ENCODE measurements at regions not wholly inside any gene's neighbourhood (a gene's known extent, or its start where the extent isn't known, plus 50 kb on each side); places are given as distances from the start of the nearest gene placed in this dataset.
A peak's percentile ranks its signal among the peaks of the same experiment; 100 is the strongest.

DNA sequence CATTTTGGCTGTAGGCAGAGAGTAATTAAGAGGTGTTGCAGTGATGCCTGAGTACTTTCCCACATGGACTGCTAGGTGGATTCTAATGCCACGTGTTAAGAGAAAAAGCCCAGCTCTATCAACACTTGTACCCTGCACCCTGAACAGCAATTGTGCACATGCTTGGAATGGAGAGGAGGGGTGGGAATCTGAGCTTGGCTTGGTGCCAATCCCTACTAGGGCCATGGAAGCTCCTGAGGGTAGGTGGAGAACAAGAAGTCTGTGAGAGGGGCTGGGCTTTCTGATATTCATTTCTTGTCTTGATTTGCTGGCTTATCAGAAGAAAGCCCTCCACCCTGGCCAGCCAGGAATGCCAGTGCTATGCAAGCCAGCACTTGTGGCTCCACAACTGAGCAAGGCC is 292.2 kb downstream of the KCNS3 start:
- Histone ChIP-seq H3K27ac (ENCODE audit: low read depth, low read length, poor library complexity, severe bottlenecking) (peak overlapping the region; percentile 50), H3K4me3 (ENCODE audit: low read depth, low read length, poor library complexity, severe bottlenecking) (no peak overlapping the region), H3K27me3 (replicated peaks; ENCODE audit: insufficient read depth, low read depth, low read length, poor library complexity) (no peaks in the 10 kb centered on the region), H3K36me3 (ENCODE audit: insufficient read depth, low read length, poor library complexity, severe bottlenecking) (no peaks in the 10 kb centered on the region), H3K9me3 (ENCODE audit: low read depth, low read length, poor library complexity, severe bottlenecking) (no peaks in the 10 kb centered on the region), H3K4me1 (ENCODE audit: insufficient read depth, low read length, poor library complexity, severe bottlenecking) (peaks cover 40% of the 10 kb centered on the region)
- POLR2A ChIA-PET (ENCODE audit: low non-redundant PET), result no interaction called here
- TF ChIP-seq, protein P1, sequence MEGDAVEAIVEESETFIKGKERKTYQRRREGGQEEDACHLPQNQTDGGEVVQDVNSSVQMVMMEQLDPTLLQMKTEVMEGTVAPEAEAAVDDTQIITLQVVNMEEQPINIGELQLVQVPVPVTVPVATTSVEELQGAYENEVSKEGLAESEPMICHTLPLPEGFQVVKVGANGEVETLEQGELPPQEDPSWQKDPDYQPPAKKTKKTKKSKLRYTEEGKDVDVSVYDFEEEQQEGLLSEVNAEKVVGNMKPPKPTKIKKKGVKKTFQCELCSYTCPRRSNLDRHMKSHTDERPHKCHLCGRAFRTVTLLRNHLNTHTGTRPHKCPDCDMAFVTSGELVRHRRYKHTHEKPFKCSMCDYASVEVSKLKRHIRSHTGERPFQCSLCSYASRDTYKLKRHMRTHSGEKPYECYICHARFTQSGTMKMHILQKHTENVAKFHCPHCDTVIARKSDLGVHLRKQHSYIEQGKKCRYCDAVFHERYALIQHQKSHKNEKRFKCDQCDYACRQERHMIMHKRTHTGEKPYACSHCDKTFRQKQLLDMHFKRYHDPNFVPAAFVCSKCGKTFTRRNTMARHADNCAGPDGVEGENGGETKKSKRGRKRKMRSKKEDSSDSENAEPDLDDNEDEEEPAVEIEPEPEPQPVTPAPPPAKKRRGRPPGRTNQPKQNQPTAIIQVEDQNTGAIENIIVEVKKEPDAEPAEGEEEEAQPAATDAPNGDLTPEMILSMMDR (conservative IDR thresholded peaks at IDR 0.05; ENCODE audit: low read depth, low read length), result no peak
- TF ChIP-seq EZH2 (IDR thresholded peaks at IDR 0.05; ENCODE audit: borderline replicate concordance, low read depth, low read length, poor library complexity, severe bottlenecking), result no peak
- intact Hi-C loops (cut with micrococcal nuclease; ENCODE audit: unreplicated experiment), result loop anchor here (5.0 to 10.0 kb wide), 3 partner anchors 207 to 696 kb away; partner anchors contain the start of gene KCNS3
- CTCF ChIA-PET, result no interaction called here
- DNase-seq (ENCODE audit: low spot score), result no peak
- BruUV-seq (replicated peaks), result no TSS peak

DNA sequence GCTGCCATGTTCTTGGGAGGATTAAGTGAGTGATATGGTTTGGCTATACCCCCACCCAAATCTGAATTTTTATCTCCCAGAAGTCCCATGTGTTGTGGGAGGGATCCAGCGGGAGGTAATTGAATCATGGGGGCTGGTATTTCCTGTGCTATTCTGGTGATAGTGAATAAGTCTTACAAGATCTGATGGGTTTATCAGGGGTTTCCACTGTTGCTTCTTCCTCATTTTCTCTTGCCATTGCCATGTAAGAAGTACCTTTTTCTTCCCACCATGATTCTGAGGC is 291.4 kb downstream of the KCNS3 start:
- peaks cover 40% of the 10 kb centered on the region for H3K4me1 ChIP-seq (ENCODE audit: insufficient read depth, low read length, poor library complexity, severe bottlenecking)
- H3K36me3 ChIP-seq (ENCODE audit: insufficient read depth, low read length, poor library complexity, severe bottlenecking), result no peaks in the 10 kb centered on the region
- no peaks in the 10 kb centered on the region for H3K27me3 ChIP-seq (replicated peaks; ENCODE audit: insufficient read depth, low read depth, low read length, poor library complexity)
- H3K9me3 ChIP-seq (ENCODE audit: low read depth, low read length, poor library complexity, severe bottlenecking), result no peaks in the 10 kb centered on the region
- no TSS peak for BruUV-seq (replicated peaks)
- TF ChIP-seq, protein P1 (conservative IDR thresholded peaks at IDR 0.05; ENCODE audit: low read depth, low read length), result no peak
- no peak for TF ChIP-seq EZH2 (IDR thresholded peaks at IDR 0.05; ENCODE audit: borderline replicate concordance, low read depth, low read length, poor library complexity, severe bottlenecking)
- peak; percentile 78 for DNase-seq (ENCODE audit: low spot score)
- H3K4me3 ChIP-seq (ENCODE audit: low read depth, low read length, poor library complexity, severe bottlenecking), result no peak overlapping the region
- H3K27ac ChIP-seq (ENCODE audit: low read depth, low read length, poor library complexity, severe bottlenecking), result peak overlapping the region; percentile 50
- CTCF ChIA-PET, result no interaction called here
- POLR2A ChIA-PET (ENCODE audit: low non-redundant PET), result no interaction called here
- intact Hi-C loops (cut with micrococcal nuclease; ENCODE audit: unreplicated experiment), result loop anchor here (5.0 to 10.0 kb wide), 3 partner anchors 207 to 695 kb away; partner anchors contain the start of gene KCNS3

DNA sequence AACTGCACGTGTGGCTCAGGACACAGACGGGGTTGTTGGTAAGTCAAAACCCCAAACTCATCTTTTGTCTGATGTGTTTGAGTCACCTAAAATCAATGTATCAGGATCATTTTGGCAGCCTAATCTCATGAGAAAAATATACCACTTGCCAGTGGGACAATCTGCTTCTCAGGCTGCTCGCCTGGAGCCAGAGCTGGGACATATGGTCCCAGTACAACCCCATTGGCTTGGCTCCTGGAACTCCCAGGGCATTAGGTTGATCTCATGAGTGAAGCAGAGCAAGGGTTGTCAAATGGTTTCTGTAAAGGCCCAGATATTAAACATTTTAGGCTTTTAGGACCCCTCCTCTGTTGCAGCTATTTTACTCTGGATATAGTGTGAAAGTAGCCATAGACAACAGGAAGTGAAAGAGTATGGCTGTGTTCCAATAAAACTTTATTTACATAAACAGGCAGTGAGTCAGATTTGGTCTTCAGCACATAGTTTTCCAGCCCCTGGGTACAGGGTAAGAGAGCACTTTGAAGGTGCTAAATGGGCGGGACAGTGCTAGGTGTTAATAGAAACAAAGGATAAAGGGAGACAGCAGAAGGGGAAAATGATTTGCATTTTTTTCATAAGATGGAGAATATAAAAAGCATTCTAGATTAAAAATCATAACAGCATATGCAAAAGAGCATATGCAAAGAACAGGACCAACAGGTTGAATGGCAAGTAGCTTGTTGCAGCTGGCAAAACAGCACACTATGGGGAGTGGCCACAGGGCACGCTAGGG is 290.8 kb downstream of the KCNS3 start:
- Histone ChIP-seq H3K9me3 (ENCODE audit: low read depth, low read length, poor library complexity, severe bottlenecking) (no peaks in the 10 kb centered on the region), H3K4me3 (ENCODE audit: low read depth, low read length, poor library complexity, severe bottlenecking) (no peak overlapping the region), H3K27ac (ENCODE audit: low read depth, low read length, poor library complexity, severe bottlenecking) (no peak overlapping the region), H3K27me3 (replicated peaks; ENCODE audit: insufficient read depth, low read depth, low read length, poor library complexity) (no peaks in the 10 kb centered on the region), H3K36me3 (ENCODE audit: insufficient read depth, low read length, poor library complexity, severe bottlenecking) (no peaks in the 10 kb centered on the region), H3K4me1 (ENCODE audit: insufficient read depth, low read length, poor library complexity, severe bottlenecking) (peaks cover 40% of the 10 kb centered on the region)
- no peak for TF ChIP-seq EZH2 (IDR thresholded peaks at IDR 0.05; ENCODE audit: borderline replicate concordance, low read depth, low read length, poor library complexity, severe bottlenecking)
- TF ChIP-seq, protein P1 (conservative IDR thresholded peaks at IDR 0.05; ENCODE audit: low read depth, low read length), result no peak
- POLR2A ChIA-PET (ENCODE audit: low non-redundant PET), result no interaction called here
- CTCF ChIA-PET, result no interaction called here
- no TSS peak for BruUV-seq (replicated peaks)
- peak; percentile 50 for DNase-seq (ENCODE audit: low spot score)
- intact Hi-C loops (cut with micrococcal nuclease; ENCODE audit: unreplicated experiment), result no loop called here

All from A673 (cell line).